ENCODE measurements at regions not wholly inside any gene's neighbourhood (a gene's known extent, or its start where the extent isn't known, plus 50 kb on each side); places are given as distances from the start of the nearest gene placed in this dataset.

DNA sequence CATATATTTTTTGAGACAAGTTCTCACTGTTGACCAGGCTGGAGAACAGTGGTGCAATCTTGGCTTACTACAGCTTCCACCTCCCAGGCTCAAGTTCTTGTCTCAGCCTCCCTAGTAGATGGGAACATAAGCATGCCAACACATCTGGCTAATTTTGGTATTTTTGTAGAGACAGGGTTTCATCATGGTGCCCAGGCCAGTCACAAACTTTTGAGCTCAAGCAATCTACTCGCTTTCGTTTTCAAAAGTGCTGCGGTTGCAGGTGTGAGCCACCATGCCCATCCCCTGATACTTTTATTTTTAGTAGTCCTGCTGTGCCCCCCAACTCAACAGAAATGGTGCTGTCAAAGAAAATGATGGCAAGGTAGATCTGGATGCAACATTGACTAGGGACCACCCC is 1127.3 kb downstream of the SUCLG1 start:
- no peaks in the 10 kb centered on the region for H3K27me3 ChIP-seq
- no peak overlapping the region for H3K4me3 ChIP-seq (ENCODE audit: low read depth, low read length)
- DNase-seq: no peak
- H3K4me1 ChIP-seq: no peaks in the 10 kb centered on the region
- no peaks in the 10 kb centered on the region for H3K36me3 ChIP-seq
- H3K9me3 ChIP-seq: no peaks in the 10 kb centered on the region
- TF ChIP-seq, protein P1, sequence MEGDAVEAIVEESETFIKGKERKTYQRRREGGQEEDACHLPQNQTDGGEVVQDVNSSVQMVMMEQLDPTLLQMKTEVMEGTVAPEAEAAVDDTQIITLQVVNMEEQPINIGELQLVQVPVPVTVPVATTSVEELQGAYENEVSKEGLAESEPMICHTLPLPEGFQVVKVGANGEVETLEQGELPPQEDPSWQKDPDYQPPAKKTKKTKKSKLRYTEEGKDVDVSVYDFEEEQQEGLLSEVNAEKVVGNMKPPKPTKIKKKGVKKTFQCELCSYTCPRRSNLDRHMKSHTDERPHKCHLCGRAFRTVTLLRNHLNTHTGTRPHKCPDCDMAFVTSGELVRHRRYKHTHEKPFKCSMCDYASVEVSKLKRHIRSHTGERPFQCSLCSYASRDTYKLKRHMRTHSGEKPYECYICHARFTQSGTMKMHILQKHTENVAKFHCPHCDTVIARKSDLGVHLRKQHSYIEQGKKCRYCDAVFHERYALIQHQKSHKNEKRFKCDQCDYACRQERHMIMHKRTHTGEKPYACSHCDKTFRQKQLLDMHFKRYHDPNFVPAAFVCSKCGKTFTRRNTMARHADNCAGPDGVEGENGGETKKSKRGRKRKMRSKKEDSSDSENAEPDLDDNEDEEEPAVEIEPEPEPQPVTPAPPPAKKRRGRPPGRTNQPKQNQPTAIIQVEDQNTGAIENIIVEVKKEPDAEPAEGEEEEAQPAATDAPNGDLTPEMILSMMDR (IDR thresholded peaks at IDR 0.05; ENCODE audit: low read depth, low read length): no peak

GRCh38 chr2:83323038-83323437 is 1136.0 kb downstream of the SUCLG1 start:
- Histone ChIP-seq H3K27me3 (no peaks in the 10 kb centered on the region), H3K36me3 (no peaks in the 10 kb centered on the region), H3K4me1 (no peaks in the 10 kb centered on the region), H3K9me3 (no peaks in the 10 kb centered on the region), H3K4me3 (ENCODE audit: low read depth, low read length) (no peak overlapping the region)
- no peak for DNase-seq
- TF ChIP-seq, protein P1 (IDR thresholded peaks at IDR 0.05; ENCODE audit: low read depth, low read length): no peak

DNA sequence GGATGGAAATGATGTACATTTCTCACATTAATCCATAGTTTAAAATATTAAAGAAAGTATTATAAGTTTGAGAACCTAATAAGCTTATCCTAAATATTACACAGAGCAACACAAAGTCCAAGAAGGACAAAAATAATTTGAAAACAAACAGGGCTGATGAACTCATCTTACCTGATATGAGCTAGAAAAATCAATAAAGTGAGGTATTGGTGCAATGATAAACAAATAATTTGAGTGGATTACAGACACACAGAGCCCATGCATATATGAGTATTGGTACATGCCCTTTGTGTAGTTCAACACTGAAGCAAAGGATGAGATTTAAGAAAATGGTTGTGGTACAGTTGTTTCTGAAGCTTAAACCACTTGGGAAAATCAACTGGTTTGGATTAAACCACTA is 1139.0 kb downstream of the SUCLG1 start:
- TF ChIP-seq, protein P1 (IDR thresholded peaks at IDR 0.05; ENCODE audit: low read depth, low read length): no peak

DNA sequence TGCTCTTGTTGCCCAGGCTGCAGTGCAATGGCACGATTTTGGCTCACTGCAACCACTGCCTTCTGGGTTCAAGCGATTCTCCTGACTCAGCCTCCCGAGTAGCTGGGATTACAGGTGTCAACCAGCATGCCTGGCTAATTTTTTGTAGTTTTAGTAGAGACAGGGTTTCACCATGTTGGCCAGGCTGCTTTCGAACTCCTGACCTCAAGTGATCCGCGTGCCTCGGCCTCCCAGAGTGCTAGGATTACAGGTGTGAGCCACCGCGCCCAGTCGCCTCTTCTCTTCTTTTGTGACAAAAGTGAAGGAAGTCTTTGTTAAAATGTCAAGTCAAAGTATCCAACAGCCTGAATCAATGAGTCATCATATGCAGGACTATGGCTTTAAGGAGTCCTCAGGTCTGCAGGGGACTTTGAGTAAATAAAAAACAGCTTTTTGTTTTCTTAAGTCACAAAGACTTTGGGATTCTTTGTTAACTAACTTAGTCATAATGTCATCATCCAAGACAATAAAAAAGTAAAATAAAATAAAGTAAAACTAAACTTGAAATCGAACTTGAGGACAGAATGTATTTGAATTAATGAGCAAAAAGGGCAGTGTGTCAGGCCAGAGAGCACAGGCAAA is 1153.2 kb downstream of the SUCLG1 start:
- H3K36me3 ChIP-seq: no peaks in the 10 kb centered on the region
- no peaks in the 10 kb centered on the region for H3K4me1 ChIP-seq
- no peak for DNase-seq
- no peaks in the 10 kb centered on the region for H3K9me3 ChIP-seq
- no peaks in the 10 kb centered on the region for H3K27me3 ChIP-seq
- H3K4me3 ChIP-seq (ENCODE audit: low read depth, low read length): no peak overlapping the region
- TF ChIP-seq, protein P1 (IDR thresholded peaks at IDR 0.05; ENCODE audit: low read depth, low read length): no peak

More for the DNA sequence above, 1139.0 kb downstream of the SUCLG1 start:
- DNase-seq: no peak
- H3K27me3 ChIP-seq: no peaks in the 10 kb centered on the region
- no peaks in the 10 kb centered on the region for H3K4me1 ChIP-seq
- no peaks in the 10 kb centered on the region for H3K9me3 ChIP-seq
- no peaks in the 10 kb centered on the region for H3K36me3 ChIP-seq
- no peak overlapping the region for H3K4me3 ChIP-seq (ENCODE audit: low read depth, low read length)

- no peaks in the 10 kb centered on the region for H3K36me3 ChIP-seq
- H3K9me3 ChIP-seq: no peaks in the 10 kb centered on the region
- H3K4me1 ChIP-seq: no peaks in the 10 kb centered on the region
- TF ChIP-seq, protein P1 (IDR thresholded peaks at IDR 0.05; ENCODE audit: low read depth, low read length): no peak
- no peak for DNase-seq
- no peak overlapping the region for H3K4me3 ChIP-seq (ENCODE audit: low read depth, low read length)
- H3K27me3 ChIP-seq: no peaks in the 10 kb centered on the region
Measured at GRCh38 chr2:83291083-83291482, 1168.0 kb downstream of the SUCLG1 start.

DNA sequence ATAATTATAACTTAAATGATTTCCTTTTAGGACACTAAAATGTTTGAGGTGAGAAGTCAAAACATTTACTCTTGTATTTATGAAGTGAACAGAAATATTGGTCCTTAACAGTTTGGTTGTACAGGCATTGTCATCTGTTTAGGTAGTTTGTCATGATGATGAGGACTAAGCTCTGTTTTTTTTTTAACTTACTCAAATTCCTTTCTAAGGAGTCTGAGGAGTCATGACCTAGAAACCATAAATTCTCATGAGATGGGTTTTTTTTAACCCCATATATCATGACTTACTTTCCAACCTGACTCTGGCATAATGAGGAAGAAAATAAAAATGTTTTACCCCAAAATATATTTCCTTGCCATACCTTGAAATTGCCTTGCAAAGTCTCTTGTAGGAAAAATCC is 1176.2 kb downstream of the SUCLG1 start:
- TF ChIP-seq, protein P1 (IDR thresholded peaks at IDR 0.05; ENCODE audit: low read depth, low read length): no peak
- no peaks in the 10 kb centered on the region for H3K36me3 ChIP-seq
- H3K9me3 ChIP-seq: no peaks in the 10 kb centered on the region
- no peaks in the 10 kb centered on the region for H3K27me3 ChIP-seq
- no peak for DNase-seq
- no peaks in the 10 kb centered on the region for H3K4me1 ChIP-seq
- H3K4me3 ChIP-seq (ENCODE audit: low read depth, low read length): no peak overlapping the region
